GM20000 (cell line): ENCODE measurements at regions not wholly inside any gene's neighbourhood (a gene's known extent, or its start where the extent isn't known, plus 50 kb on each side); places are given as distances from the start of the nearest gene placed in this dataset.

Experiments
- DNase-seq: peaks from one replicate; pipeline ENCODE4 v3.0.0; 2012; ENCODE audit warnings: low spot score
- CTCF ChIP-seq: IDR thresholded peaks from 2 replicates; pipeline ENCODE4 v1.5.1; 2012; ENCODE audit warnings: mild to moderate bottlenecking, control low read depth; ENCODE audit errors: extremely low read depth, missing control alignments

GRCh38 chr14:99042381-99043266 lies 229.4 kb downstream of the BCL11B start:
- DNase-seq, result no peak
- TF ChIP-seq CTCF, result no peak

- no peak for DNase-seq
- TF ChIP-seq CTCF, result no peak
Measured at GRCh38 chr14:99043267-99043615, 228.8 kb downstream of the BCL11B start.

GRCh38 chr14:99043756-99044155 lies 228.2 kb downstream of the BCL11B start:
- DNase-seq, result no peak
- no peak for TF ChIP-seq CTCF

GRCh38 chr14:99047441-99048031 lies 224.5 kb downstream of the BCL11B start:
- TF ChIP-seq CTCF, result no peak
- DNase-seq, result no peak

GRCh38 chr14:99050309-99050708 lies 221.7 kb downstream of the BCL11B start:
- no peak for TF ChIP-seq CTCF
- no peak for DNase-seq

GRCh38 chr14:99052467-99052866 lies 219.5 kb downstream of the BCL11B start:
- TF ChIP-seq CTCF, result no peak
- no peak for DNase-seq

GRCh38 chr14:99055019-99055418 lies 217.0 kb downstream of the BCL11B start:
- DNase-seq, result no peak
- TF ChIP-seq CTCF, result no peak
